ENCODE measurements at regions not wholly inside any gene's neighbourhood (a gene's known extent, or its start where the extent isn't known, plus 50 kb on each side); places are given as distances from the start of the nearest gene placed in this dataset.
"Not testable (repeated sequence)": the region's sequence is repeated elsewhere in the genome, so short reads cannot be mapped to it uniquely, and the experiment has no call there.

- DNase-seq = no peak
These were observed 258.1 kb downstream of the UTRN start for GRCh38 chr6:144543006-144543871.

DNA sequence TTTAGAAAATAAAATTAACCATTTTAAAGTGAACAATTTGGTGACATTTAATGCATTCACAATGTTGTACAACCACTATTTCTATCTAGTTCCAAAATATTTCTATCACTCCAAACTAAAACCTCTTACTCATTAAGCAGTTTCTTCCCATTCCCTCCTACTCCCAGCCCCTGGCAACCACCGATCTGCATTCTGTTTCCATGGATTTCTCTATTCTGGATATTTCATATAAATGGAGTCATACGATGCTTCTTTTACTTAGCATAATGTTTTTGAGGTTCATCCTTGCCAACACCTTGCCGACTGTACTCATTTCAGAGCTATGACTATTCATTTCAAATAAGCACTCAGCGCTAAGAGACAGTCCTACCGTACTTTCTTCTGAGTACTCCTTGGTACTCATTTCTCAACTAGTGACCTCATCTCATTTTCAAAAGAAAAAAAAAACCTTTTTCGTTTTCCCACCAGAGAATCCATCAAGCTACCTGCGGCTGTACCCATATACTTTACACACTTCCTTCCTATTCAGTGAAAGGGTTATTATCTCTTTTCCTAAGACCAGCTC, 259.2 kb downstream of the UTRN start:
- DNase-seq = no peak

DNA sequence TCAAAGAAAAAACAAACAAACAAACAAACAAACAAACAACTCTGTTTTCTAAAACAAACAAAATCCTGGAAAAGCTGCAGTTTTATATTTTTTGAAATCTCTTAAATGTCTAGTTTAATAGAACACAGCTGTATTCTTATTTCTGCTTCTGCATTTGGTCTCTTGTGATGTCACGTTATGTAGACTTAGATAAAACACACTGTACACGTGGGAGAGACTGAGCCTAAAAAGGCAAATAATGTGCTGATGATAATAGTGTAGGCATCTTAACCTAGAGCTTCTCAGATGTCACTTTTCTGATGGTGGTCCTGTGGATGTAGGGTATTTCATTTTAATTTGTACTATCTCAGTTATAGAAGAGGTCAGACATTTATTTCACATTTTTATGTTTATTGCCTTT, 261.7 kb downstream of the UTRN start:
- DNase-seq = no peak

- DNase-seq = no peak
These were observed 262.3 kb downstream of the UTRN start for GRCh38 chr6:144547409-144547808.

GRCh38 chr6:144548536-144548935, 263.4 kb downstream of the UTRN start:
- DNase-seq = no peak

DNA sequence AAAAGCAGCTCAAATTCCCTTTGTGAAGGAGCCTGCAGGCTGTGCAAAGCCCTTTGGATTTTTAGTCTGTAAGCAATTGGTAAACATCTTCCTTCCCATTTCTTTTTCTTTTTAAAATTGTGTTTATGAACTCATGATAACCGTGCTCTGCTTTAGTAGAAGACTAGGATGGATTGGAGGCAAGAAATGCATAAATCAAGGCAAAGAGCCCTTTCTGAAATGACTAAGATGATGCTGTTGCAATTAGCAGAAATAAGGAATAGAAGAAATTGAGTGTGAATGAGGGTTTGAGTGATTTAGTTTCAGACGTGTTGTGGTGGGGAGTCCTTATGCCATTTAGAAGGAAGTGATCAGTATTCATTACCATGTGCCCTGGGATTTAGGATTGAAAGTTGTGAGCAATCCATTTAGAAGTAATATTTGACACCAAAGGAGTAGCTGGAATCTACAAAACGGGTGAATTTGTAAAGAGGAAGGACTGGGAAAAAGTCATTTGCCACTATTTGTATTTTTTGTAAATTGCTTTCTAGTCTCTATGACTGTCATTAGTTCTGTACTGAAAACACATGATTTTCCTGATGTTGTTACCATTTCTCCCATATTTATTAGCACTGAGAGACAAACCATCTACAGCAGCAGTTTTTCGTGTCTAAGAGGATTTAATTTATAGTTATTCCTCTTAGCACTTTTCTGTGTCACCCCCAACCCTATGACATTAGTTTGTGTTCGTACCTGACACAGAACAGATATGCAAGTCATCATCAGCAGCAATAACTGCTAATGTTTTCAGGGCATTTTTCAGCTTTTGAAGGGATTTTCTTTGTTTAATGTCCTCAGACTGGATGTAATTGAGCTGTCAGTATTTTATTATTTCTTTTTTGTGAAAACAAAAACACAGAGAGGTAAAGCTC, 265.0 kb downstream of the UTRN start:
- DNase-seq = no peak

DNA sequence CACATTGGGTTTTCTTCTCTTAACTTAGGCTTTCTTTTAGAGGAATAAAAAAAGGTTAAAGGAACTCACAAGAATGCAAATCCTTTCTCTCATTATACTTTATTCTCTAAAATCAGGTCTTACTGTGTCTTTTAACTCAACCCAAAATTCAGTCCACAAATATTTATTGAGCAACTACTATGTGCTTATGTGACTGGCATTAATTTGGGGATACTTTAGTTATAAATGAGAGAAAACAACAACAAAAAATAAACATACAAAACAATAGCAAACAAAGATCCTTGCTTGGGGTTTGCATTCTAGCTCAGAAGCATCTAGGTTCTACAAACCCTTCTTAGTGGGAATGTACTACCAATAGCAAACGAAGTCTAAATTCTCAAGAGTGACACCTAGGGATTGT, 266.2 kb downstream of the UTRN start:
- no peak for DNase-seq

DNA sequence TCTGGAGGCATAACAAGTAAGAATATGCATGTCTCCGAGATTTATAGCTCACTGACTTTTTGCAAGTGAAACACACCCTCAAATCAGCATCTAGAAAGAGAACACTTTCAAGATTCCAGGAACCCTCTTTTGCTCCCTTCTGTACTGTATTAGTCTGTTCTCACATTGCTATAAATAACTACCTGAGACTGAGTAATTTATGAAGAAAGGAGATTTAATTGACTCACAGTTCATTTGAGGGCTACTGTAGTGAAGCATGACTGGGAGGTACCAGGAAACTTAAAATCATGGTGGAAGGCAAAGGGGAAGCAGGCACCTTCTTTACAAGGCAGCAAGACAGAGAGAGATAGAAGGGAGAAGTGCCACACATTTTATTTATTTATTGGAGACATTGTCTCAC, 269.9 kb downstream of the UTRN start:
- DNase-seq = no peak

DNA sequence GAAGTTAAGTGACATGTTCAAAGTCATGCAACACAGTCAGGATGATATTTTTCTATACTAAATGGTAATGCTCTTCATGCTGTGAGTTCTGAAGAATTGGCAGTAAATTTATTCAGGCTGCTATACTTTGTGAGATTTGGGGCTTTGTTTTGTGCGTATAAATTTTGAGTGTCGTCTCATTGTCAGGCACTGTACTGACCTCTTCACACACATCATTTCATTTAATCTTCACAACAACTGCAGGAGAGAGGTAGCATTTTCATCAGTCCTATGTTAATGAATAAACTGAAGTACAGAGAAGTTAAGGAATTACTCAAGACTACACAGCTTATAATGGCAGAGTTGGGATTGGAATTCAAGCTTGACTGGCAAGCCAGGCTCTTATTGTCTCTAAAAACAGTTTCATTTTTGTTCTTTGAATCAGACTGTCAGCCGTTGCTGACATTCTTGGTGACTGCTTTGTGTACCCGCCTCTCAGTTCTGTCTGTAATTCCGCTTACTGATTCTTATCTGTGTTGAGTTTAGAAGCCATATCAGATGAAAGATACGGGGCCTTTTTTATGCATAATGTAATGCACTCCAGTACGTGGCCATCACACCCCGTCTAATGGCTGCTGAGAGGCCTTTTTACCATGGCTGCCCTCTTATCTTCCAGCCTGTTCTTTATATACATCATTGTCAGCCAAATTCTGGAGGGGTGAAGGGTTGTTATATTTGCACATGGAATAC, 274.9 kb downstream of the UTRN start:
- DNase-seq = no peak

- no peak for DNase-seq
These were observed 276.4 kb downstream of the UTRN start for GRCh38 chr6:144561455-144562043.

- no peak for DNase-seq
These were observed 279.1 kb downstream of the UTRN start for GRCh38 chr6:144564202-144564601.

GRCh38 chr6:144566868-144567615, 281.9 kb downstream of the UTRN start:
- DNase-seq = no peak

GRCh38 chr6:144568241-144568640, 283.1 kb downstream of the UTRN start:
- DNase-seq = no peak

DNA sequence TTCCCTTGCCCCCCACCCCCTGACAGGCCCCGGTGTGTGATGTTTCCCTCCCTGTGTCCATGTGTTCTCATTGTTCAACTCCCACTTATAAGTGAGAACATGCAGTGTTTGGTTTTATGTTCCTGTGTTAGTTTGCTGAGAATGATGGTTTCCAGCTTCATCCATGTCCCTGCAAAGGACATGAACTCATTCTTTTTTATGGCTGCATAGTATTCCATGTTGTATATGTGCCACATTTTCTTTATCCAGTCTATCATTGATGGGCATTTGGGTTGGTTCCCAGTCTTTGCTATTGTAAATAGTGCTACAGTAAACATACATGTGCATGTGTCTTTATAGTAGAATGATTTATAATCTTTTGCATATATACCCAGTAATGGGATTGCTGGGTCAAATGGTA, 287.4 kb downstream of the UTRN start:
- not testable (repeated sequence) for DNase-seq

GRCh38 chr6:144574796-144575195, 289.7 kb downstream of the UTRN start:
- no peak for DNase-seq

DNA sequence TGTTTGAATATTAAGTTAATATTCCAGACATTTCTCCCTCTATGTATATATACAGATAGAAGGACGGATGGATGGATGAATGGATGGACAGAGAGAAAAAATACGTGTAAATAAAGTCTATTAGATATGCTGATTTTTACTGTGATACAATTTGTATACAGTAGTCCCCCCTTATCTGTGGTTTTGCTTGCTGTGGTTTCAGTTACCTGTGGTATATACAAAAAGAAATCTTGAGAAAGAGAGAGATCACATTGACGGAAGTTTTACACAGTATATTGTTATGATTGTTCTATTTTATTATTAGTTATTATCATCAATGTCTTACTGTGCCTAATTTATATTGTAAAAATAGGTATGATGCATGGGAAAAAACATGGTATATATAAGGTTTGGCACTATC, 290.2 kb downstream of the UTRN start:
- DNase-seq = no peak

DNA sequence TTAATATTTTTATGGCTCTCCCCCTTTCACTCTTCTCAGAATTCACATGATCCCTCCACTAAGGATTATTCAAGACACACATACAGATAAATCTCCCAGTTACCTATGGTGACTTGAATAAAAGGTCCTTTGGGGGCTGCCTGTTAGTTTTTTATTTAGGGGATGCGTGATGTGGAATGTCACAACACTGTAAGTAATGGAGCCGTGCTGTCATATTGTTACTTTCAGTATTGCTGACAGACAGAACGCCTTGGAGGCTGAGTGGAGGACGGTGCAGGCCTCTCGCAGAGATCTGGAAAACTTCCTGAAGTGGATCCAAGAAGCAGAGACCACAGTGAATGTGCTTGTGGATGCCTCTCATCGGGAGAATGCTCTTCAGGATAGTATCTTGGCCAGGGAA, 291.7 kb downstream of the UTRN start:
- DNase-seq = no peak

GRCh38 chr6:144578385-144579350, 293.5 kb downstream of the UTRN start:
- no peak for DNase-seq

DNA sequence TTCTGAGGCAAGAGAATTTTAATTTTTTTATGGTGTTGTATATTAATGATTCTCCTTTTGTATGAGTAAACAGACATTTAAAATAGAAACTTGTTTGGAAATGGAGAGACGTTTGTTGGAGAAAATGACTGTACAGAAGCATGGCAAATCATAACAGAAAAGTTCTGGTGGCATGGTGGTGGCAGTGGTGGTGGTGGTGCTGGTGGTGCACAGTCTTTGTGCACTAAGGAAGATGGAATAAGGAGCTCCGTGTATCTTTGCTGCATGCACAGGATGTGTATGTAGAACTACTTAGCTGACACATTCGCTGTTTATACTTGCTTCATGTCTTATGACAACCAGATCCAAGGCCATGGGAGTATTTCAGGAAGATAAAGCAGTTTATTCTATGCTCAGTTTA, 294.9 kb downstream of the UTRN start:
- no peak for DNase-seq

DNA sequence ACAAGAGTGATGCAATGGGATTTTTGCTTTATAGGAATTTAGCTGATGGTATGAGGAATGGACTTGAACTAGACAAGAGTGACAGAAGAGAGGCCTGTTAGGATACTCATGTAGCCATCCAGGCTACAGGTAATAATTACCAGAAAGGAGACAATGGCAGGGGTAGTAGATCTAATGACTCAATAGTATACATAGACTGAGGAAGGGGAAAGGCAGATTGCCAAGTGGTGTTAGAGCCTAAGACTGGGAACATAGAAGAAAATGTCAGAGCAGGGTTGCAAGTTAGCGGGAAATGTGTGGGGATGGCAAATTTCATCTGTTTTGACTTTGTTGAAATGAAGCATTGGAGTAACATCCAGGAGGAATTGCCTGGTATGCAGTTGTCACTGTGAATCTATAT, 295.6 kb downstream of the UTRN start:
- no peak for DNase-seq

Measured in hindlimb muscle (tissue), 1 donor.